ENCODE measurements at regions not wholly inside any gene's neighbourhood (a gene's known extent, or its start where the extent isn't known, plus 50 kb on each side); places are given as distances from the start of the nearest gene placed in this dataset.

DNA sequence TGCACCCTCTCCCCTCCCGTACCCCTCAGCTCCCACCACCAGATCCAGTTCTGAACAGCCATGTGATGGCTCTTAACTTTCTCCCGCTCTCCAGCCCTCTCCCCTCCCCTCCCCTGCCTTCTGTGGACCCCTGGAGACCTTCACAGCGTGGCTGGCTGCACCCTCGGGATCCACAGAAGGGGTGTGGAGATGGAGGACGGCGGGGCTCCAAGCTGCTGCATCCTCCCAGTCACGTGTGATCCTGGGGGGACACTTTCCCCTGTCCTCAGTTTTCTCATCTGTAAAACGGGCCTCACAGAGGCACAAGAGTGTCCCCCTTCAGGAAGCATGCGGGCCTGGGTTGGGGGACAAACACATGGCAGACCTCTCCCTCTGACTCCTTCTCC lies 276.0 kb upstream of the MVB12B start:
- TF ChIP-seq, protein P1, sequence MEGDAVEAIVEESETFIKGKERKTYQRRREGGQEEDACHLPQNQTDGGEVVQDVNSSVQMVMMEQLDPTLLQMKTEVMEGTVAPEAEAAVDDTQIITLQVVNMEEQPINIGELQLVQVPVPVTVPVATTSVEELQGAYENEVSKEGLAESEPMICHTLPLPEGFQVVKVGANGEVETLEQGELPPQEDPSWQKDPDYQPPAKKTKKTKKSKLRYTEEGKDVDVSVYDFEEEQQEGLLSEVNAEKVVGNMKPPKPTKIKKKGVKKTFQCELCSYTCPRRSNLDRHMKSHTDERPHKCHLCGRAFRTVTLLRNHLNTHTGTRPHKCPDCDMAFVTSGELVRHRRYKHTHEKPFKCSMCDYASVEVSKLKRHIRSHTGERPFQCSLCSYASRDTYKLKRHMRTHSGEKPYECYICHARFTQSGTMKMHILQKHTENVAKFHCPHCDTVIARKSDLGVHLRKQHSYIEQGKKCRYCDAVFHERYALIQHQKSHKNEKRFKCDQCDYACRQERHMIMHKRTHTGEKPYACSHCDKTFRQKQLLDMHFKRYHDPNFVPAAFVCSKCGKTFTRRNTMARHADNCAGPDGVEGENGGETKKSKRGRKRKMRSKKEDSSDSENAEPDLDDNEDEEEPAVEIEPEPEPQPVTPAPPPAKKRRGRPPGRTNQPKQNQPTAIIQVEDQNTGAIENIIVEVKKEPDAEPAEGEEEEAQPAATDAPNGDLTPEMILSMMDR (conservative IDR thresholded peaks at IDR 0.05 in 1 of 2, IDR thresholded peaks at IDR 0.05 in 1 of 2; ENCODE audit: low read depth in 1 of 2, low read length in 2 of 2) = no peak
- no peak for TF ChIP-seq EZH2 (IDR thresholded peaks at IDR 0.05; ENCODE audit: low read length, missing control alignments)

Measured in fibroblast of lung (primary cell).